WI38 (cell line): ENCODE measurements at regions not wholly inside any gene's neighbourhood (a gene's known extent, or its start where the extent isn't known, plus 50 kb on each side); places are given as distances from the start of the nearest gene placed in this dataset.

Source experiments
- H3K4me3 ChIP-seq: 2 replicates; pipeline ENCODE4 v1.5.1; 2011; ENCODE audit warnings: low read depth, mild to moderate bottlenecking, control low read depth, low read length
- TF ChIP-seq, protein P1 (sequence below): IDR thresholded peaks from 2 replicates; pipeline ENCODE4 v1.5.1; 2012; ENCODE audit warnings: low read depth, mild to moderate bottlenecking, control low read depth, low read length

DNA sequence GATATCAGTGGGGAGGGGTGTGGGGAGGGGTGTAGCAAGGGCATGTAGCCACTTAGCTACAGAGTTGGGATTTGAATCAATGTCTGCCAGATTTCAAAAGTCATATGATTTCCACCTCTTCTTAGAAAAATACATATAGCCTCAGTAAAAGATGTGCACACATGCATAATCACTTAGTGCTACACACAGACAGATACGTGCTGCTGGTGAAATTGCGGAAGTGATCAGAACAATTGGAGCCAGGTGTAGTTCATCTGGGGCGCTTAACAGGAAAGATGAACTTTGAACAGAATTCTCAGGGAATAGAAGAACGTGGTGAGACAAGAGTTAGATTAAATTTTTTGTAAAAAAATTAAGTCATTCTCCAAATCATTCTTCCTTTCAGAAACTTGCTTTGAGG, 333.1 kb downstream of the KCNRG start:
- TF ChIP-seq, protein P1, sequence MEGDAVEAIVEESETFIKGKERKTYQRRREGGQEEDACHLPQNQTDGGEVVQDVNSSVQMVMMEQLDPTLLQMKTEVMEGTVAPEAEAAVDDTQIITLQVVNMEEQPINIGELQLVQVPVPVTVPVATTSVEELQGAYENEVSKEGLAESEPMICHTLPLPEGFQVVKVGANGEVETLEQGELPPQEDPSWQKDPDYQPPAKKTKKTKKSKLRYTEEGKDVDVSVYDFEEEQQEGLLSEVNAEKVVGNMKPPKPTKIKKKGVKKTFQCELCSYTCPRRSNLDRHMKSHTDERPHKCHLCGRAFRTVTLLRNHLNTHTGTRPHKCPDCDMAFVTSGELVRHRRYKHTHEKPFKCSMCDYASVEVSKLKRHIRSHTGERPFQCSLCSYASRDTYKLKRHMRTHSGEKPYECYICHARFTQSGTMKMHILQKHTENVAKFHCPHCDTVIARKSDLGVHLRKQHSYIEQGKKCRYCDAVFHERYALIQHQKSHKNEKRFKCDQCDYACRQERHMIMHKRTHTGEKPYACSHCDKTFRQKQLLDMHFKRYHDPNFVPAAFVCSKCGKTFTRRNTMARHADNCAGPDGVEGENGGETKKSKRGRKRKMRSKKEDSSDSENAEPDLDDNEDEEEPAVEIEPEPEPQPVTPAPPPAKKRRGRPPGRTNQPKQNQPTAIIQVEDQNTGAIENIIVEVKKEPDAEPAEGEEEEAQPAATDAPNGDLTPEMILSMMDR = no peak
- no peak overlapping the region for H3K4me3 ChIP-seq

GRCh38 chr13:50352720-50353480, 337.7 kb downstream of the KCNRG start:
- TF ChIP-seq, protein P1 = no peak
- H3K4me3 ChIP-seq = no peak overlapping the region

DNA sequence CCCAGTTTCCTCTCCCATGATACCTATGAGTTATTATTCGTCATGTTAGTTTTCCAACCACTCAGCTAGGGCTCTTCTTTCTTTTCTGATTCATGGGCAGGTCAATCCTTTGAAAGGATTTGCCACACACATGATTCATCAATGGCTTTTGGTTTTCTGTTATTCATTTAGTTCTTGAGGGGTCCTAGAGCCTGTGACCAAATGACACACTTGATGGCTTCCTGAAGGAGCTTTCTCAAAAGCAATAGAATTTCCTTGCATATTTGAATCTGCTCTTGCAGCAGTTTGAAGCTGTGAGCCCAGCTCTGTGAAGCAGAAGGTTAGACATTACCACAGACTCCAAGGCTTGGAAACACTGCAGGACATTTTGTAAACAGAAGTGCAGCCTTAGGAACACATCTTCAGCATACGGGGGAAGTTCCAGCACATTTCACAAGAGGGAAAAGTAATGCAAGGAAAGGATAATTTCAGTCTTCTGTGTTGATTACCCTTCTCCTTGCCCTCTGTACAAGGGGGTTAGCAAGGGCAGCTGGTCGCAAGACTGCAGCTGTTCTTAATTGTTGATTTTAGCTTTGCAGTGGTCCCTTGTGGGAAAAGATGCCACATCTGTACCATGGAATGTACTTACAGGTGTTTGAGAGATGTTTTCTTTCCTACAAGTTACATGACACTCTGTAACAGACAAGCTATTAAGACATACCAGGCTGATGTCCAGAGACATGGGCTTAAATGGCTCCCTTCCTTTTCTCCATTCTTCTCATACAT, 338.6 kb downstream of the KCNRG start:
- TF ChIP-seq, protein P1 = no peak
- H3K4me3 ChIP-seq = no peak overlapping the region

GRCh38 chr13:50355797-50356196, 340.6 kb downstream of the KCNRG start:
- no peak overlapping the region for H3K4me3 ChIP-seq

GRCh38 chr13:50357136-50357535, 341.9 kb downstream of the KCNRG start:
- H3K4me3 ChIP-seq = no peak overlapping the region
- TF ChIP-seq, protein P1 = no peak

More at GRCh38 chr13:50355797-50356196, 340.6 kb downstream of the KCNRG start:
- TF ChIP-seq, protein P1 = no peak

- TF ChIP-seq, protein P1 = no peak
- no peak overlapping the region; the same call in 1 of the 2 replicates for H3K4me3 ChIP-seq
Measured at GRCh38 chr13:50357586-50358118, 342.4 kb downstream of the KCNRG start.
